HEK293 (cell line): ENCODE measurements at regions not wholly inside any gene's neighbourhood (a gene's known extent, or its start where the extent isn't known, plus 50 kb on each side); places are given as distances from the start of the nearest gene placed in this dataset.

Experiments
- PRDM1 ChIP-seq: fragments of 450-650 bp; formaldehyde crosslinking; IDR thresholded peaks from 2 replicates; pipeline ENCODE4; 2016; ENCODE audit warnings: missing biosample characterization, missing genetic modification characterization
- YY1 ChIP-seq: fragments of 450-650 bp; formaldehyde crosslinking; IDR thresholded peaks from 2 replicates; pipeline ENCODE4 v1.5.1; 2018; ENCODE audit warnings: missing biosample characterization, missing genetic modification characterization
- ZFP37 ChIP-seq: fragments of 450-650 bp; formaldehyde crosslinking; IDR thresholded peaks from 2 replicates; pipeline ENCODE4 v1.5.1; 2016; ENCODE audit warnings: missing biosample characterization, missing genetic modification characterization
- ZNF175 ChIP-seq: fragments of 450-650 bp; formaldehyde crosslinking; IDR thresholded peaks from 2 replicates; pipeline ENCODE4 v1.5.1; 2016; ENCODE audit warnings: missing biosample characterization, missing genetic modification characterization
- ZNF274 ChIP-seq, 2 experiments: fragments of 200-500 bp in 1 of 2; fragments of 450-650 bp in 1 of 2; sonication (Bioruptor generic) in 1 of 2; formaldehyde crosslinking in 1 of 2; IDR thresholded peaks; 2 replicates each; pipeline versions ENCODE4 v1.5.1 to v1.6.1; 2014 to 2016; ENCODE audit warnings: borderline replicate concordance in 1 of 2, inconsistent platforms in 1 of 2, low read length in 1 of 2, missing biosample characterization in 1 of 2, missing genetic modification characterization in 1 of 2
- ZNF610 ChIP-seq: fragments of 450-650 bp; formaldehyde crosslinking; IDR thresholded peaks from 2 replicates; pipeline ENCODE4 v1.5.1; 2016; ENCODE audit warnings: missing biosample characterization, missing genetic modification characterization, borderline replicate concordance
- TF ChIP-seq, protein P1 (sequence below): fragments of 450-650 bp; formaldehyde crosslinking; IDR thresholded peaks from 2 replicates; pipeline ENCODE4 v1.5.1; 2016; ENCODE audit warnings: missing biosample characterization, missing genetic modification characterization
- TF ChIP-seq, protein P2 (sequence below): fragments of 450-650 bp; formaldehyde crosslinking; IDR thresholded peaks from 2 replicates; pipeline ENCODE4 v1.5.1; 2016; ENCODE audit warnings: missing biosample characterization, missing genetic modification characterization

DNA sequence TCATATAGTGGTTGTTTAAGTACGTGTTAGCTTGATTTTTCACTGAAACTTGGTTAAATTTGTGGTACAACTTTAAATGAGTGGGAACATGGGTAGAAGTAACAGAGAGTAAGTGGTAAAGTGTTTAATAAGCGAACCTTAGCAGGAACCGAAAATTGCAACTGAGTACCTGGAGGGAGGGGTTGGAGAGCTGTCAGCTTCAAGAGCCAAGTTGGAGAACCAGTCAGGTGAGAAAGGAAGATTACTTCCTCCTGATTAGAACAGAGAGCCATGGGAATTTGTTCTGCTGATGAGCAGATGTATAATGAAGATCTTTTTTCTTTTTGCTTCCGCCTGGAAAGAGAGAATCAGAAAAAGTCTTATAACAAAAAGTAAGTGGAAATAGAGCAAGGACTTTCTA, 158.4 kb upstream of the CDH7 start:
- TF ChIP-seq, protein P1, sequence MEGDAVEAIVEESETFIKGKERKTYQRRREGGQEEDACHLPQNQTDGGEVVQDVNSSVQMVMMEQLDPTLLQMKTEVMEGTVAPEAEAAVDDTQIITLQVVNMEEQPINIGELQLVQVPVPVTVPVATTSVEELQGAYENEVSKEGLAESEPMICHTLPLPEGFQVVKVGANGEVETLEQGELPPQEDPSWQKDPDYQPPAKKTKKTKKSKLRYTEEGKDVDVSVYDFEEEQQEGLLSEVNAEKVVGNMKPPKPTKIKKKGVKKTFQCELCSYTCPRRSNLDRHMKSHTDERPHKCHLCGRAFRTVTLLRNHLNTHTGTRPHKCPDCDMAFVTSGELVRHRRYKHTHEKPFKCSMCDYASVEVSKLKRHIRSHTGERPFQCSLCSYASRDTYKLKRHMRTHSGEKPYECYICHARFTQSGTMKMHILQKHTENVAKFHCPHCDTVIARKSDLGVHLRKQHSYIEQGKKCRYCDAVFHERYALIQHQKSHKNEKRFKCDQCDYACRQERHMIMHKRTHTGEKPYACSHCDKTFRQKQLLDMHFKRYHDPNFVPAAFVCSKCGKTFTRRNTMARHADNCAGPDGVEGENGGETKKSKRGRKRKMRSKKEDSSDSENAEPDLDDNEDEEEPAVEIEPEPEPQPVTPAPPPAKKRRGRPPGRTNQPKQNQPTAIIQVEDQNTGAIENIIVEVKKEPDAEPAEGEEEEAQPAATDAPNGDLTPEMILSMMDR (tag by site-specific recombination), result no peak
- TF ChIP-seq ZNF610 (tag by site-specific recombination) (no peak), PRDM1 (tag by site-specific recombination) (no peak), ZNF274 (IDR thresholded peaks at IDR 0.05; ENCODE audit: low read length) (no peak), ZNF274 (tag by site-specific recombination; IDR thresholded peaks at IDR 0.05; ENCODE audit: borderline replicate concordance) (no peak), ZNF175 (tag by site-specific recombination) (no peak), YY1 (no peak), ZFP37 (tag by site-specific recombination) (no peak)
- TF ChIP-seq, protein P2, sequence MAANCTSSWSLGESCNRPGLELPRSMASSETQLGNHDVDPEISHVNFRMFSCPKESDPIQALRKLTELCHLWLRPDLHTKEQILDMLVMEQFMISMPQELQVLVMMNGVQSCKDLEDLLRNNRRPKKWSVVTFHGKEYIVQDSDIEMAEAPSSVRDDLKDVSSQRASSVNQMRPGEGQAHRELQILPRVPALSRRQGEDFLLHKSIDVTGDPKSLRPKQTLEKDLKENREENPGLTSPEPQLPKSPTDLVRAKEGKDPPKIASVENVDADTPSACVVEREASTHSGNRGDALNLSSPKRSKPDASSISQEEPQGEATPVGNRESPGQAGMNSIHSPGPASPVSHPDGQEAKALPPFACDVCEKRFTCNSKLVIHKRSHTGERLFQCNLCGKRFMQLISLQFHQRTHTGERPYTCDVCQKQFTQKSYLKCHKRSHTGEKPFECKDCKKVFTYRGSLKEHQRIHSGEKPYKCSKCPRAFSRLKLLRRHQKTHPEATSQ (tag by site-specific recombination), result no peak
